Effector CD4-positive, alpha-beta T cell (primary cell): ENCODE measurements at regions not wholly inside any gene's neighbourhood (a gene's known extent, or its start where the extent isn't known, plus 50 kb on each side); places are given as distances from the start of the nearest gene placed in this dataset.

Source experiments
- DNase-seq: peaks from one replicate; pipeline ENCODE4 v3.0.0-alpha.2; 2020

GRCh38 chr3:189118896-189119295 lies 52.9 kb upstream of the TPRG1 start:
- no peak for DNase-seq

GRCh38 chr3:189119950-189120349 lies 51.8 kb upstream of the TPRG1 start:
- no peak for DNase-seq

- no peak for DNase-seq
These were observed 50.7 kb upstream of the TPRG1 start for GRCh38 chr3:189121092-189121491.
